GM18951 (cell line): ENCODE measurements at regions not wholly inside any gene's neighbourhood (a gene's known extent, or its start where the extent isn't known, plus 50 kb on each side); places are given as distances from the start of the nearest gene placed in this dataset.
"Not testable (repeated sequence)": the region's sequence is repeated elsewhere in the genome, so short reads cannot be mapped to it uniquely, and the experiment has no call there.

Source experiments
- POLR2A ChIP-seq: IDR thresholded peaks from 4 replicates; pipeline ENCODE4 v1.6.1; 2011; ENCODE audit warnings: mild to moderate bottlenecking; ENCODE audit not compliant: insufficient read length, insufficient read depth; ENCODE audit errors: extremely low read depth
- in situ Hi-C: fragments of 300-500 bp; cut with MboI; formaldehyde crosslinking; loops from one replicate; pipeline ENCODE4 v1.12.0; 2022; ENCODE audit warnings: low sequenced_read_pairs, mixed read lengths, inconsistent platforms; ENCODE audit not compliant: unreplicated experiment

DNA sequence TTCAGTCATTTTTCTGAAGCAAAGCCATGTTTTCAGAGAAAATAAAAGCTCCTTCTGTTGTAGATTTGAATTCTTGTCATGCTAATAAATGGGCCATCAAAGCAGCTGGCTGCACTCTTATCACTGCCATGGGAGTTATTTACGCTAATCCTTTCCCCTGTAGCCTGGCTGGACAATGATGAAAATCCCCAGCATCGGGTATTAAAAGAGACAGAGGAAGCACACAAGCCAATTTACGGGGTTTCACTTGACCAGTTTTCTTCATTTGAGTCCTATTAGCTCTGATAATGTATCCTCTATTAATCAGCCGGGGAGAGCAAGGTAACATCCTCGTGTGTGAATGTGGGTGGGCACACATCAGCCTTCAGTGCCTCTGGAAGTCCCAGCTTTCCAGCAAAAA, 470.2 kb upstream of the API5 start:
- no peak for TF ChIP-seq POLR2A
- in situ Hi-C loops, result no loop called here

DNA sequence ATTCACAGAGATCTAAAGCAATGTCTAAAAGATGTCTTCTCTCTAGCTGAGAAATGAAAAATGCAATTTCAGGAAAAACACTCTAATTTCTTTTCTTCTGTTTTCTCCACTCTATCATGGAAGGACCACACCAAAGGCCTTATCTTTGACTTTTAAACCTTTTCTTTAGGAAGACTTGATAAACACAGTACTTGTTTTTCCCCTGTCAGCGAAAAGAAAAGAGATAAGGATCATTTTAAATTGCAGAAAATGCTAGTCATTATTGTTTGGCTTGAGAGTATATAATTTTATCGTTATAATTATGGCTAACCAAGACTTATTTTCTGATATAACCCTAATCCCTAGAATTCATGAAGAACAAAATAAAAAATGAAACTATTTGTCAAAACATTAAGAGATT, 462.4 kb upstream of the API5 start:
- no peak for TF ChIP-seq POLR2A

DNA sequence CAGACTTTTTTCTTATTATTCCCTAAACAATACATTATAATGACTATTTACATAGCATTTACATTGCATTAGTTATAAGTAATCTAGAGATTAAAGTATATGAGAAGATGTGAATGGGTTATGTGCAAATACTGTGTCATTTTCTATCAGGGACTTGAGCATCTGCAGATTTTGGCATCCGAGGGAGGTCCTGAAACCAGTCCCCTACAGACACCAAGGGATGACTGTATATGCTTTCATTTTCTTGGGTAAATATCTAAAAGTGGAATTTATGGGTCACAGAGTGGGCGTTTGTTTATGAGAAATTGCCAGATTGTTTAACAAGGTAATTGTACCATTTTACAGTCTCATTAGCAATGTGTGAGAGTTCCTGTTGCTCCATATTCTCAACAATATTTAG, 454.5 kb upstream of the API5 start:
- no peak for TF ChIP-seq POLR2A
- in situ Hi-C loops, result no loop called here

More for the DNA sequence above, 462.4 kb upstream of the API5 start:
- in situ Hi-C loops, result no loop called here

DNA sequence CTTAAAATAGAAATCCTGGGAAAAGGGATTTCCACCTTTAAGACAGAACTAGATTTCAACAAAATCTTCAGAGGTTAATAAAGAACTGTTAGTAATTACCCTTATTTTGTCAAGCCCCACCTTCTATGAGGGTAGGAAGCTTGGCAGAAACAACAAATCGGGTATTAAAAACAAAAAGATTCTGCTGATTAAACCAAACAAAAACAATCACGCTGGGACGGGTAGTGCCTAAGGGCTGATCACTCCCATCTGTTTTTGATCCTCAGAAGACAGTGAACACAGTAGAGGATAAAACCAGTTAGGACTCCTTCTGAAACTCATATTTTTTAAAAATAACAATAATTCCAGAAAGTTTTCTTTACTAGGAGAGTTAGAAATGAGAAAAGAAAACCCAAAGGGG, 441.3 kb upstream of the API5 start:
- TF ChIP-seq POLR2A, result no peak
- in situ Hi-C loops, result no loop called here

DNA sequence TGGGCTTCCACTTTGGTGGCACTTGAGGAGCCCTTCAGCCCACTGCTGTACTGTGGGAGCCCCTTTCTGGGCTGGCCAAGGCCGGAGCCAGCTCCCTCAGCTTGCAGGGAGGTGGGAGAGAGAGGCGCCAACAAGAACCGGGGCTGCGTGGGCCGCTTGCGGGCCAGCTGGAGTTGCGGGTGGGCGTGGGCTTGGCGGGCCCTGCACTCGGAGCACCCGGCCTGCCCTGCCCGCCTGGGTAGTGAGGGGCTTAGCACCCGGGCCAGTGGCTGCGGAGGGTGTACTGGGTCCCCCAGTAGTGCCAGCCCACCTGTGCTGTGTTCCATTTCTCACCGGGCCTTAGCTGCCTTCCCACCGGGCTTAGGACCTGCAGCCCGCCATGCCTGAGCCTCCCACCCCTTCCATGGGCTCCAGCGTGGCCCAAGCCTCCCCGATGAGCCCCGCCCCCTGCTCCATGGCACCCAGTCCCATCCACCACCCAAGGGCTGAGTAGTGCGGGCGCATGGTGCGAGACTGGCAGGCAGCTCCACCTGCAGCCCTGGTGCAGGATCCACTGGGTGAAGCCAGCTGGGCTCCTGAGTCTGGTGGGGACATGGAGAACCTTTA, 437.9 kb upstream of the API5 start:
- in situ Hi-C loops, result not testable (repeated sequence)

DNA sequence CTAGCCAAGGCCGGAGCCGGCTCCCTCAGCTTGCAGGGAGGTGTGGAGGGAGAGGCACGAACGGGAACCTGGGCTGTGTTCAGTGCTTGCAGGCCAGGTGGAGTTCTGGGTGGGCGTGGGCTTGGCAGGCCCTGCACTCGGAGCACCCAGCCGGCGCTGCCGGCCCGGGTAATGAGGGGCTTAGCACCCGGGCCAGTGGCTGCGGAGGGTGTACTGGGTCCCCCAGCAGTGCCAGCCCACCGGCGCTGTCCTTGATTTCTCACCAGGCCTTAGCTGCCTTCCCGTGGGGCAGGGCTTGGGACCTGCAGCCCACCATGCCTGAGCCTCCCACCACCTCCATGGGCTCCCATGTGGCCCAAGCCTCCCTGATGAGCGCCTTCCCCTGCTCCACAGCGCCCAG, 430.5 kb upstream of the API5 start:
- in situ Hi-C loops, result not testable (repeated sequence)

DNA sequence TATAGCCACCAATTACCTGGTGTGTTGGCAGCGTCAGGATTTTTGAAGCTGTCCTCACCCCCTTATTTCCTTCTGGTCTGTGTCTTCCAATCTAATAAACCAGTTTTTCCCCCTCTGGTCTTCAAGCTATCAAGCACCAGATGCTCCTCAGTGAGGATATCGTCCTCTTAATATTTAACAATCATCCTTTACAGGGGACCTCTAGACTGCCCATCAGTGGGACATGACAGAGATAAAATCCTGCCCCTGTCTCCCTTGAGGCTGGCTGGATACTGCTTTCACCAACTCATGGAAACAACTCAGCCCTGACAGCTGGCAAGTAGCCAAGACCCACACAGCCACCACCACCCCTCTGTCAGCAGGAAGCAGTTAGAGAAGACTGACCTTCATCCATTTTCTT, 421.0 kb upstream of the API5 start:
- TF ChIP-seq POLR2A, result no peak
- in situ Hi-C loops, result no loop called here

DNA sequence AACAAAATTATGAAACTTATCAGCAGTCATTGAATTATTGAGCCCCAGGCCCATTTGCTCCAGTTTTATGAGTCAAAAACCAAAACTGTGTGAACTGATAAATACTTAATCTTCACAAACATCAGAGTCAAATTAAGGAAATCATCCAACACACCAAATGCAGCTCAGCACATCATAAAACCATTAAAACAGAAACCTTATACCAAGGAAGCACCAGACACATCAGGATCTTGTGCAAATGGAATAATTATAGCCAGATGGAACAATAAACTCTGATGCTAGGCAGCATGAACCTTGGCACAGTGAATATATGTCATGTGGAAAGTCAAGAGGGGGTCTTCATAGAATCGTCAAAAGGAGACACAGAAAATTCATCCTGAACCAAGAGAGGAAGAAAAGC, 410.7 kb upstream of the API5 start:
- no peak for TF ChIP-seq POLR2A
- in situ Hi-C loops, result no loop called here

DNA sequence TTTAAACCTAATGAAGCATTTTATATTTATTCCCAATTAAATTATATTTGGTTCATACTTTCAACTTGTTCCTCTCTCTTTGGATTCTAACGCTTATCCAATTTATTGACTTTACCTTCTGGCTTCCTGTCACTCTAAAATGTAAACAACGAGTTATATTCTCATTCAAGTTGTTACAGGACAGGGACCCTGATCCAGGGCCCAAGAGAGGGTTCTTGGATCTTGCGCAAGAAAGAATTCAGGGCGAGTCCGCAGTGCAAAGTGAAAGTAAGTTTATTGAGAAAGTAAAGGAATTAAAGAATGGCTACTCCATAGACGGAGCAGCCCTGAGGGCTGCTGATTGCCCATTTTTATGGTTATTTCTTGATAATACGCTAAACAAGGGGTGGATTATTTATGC, 405.6 kb upstream of the API5 start:
- in situ Hi-C loops, result no loop called here
- TF ChIP-seq POLR2A, result no peak

DNA sequence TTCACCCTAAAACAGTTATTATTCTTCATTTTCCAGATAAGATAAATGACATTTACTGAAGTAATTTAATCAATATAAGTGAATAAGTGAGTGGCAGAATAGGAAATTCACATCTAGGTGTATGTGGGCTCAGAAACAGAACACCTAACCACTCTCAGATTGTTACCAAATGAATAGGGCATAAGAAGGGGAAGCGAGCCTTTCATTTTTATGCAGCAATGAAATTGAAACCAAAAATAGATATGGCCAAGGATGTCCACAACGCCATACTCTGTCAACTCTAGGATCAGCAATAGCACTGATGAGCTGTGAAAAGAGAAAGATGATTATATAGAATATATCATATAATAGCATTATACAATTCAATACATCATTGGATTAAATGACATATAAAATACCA, 398.1 kb upstream of the API5 start:
- TF ChIP-seq POLR2A, result no peak
- in situ Hi-C loops, result no loop called here

DNA sequence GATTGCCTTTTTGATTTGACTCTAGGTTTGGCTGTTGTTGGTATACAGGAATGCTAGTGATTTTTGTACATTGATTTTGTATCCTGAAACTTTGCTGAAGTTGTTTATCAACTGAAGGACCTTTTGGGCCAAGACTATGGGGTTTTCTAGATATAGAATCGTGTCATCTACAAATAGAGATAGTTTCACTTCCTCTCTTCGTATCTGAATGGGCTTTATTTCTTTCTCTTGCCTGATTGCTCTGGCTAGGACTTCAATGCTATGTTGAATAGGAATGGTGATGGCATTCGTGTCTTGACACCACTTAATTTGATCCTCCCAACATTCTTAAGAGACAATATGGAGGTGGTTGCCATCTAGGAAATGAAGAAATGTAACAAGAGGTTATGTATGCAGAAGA, 388.1 kb upstream of the API5 start:
- TF ChIP-seq POLR2A, result no peak
- in situ Hi-C loops, result no loop called here

DNA sequence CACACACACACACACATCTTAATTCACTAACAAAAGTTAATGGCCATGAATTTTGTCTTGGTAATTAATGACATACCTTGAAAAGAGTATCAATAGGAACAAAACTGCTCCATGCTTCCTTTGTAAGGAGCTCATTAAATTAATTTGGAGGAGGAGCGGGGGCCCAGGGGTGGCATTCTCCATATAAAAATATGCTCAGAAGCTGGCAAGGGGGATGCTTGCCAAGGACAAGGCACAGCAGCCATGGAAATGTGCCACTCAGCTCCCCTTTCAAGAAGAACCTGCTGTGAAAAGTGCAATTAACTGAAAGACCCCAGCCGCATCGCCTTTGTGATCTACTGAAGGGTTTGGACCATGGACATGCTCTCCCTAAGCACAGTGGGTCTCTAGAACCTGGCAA, 385.9 kb upstream of the API5 start:
- TF ChIP-seq POLR2A, result no peak
- in situ Hi-C loops, result no loop called here

DNA sequence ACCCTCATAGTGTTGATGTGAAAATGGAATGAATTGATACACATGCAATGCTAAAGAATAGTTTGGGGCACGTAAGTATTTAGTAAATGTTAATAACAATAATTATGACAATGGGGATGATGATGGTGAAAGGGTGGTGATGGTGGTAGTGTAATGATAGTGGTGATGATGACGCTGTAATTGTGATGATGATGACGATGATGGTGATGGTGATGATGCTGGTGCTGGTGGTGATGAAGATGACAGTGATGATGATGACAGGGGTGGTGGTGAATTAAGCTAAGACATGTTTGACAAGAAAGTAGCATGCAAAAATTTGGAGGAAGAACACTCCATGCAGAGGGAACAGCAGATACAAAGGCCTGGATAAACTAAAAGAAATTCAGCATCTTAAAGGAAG, 364.4 kb upstream of the API5 start:
- in situ Hi-C loops, result no loop called here
- no peak for TF ChIP-seq POLR2A

DNA sequence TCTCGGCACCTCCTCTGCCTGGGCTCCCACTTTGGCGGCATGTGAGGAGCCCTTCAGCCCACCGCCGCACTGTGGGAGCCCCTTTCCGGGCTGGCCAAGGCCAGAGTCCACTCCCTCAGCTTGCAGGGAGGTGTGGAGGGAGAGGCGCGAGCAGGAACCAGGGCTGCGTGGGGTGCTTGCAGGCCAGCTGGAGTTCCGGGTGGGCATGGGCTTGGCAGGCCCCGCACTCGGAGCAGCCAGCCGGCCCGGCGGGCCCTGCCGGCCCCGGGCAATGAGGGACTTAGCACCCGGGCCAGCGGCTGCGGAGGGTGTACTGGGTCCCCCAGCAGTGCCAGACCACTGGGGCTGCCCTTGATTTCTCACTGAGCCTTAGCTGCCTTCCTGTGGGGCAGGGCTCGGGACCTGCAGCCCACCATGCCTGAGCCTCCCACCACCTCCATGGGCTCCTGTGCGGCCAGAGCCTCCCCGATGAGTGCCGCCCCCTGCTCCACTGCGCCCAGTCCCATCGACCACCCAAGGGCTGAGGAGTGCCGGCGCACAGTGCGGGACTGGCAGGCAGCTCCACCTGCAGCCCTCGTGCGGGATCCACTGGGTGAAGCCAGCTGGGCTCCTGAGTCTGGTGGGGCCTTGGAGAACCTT, 361.9 kb upstream of the API5 start:
- in situ Hi-C loops, result not testable (repeated sequence)

DNA sequence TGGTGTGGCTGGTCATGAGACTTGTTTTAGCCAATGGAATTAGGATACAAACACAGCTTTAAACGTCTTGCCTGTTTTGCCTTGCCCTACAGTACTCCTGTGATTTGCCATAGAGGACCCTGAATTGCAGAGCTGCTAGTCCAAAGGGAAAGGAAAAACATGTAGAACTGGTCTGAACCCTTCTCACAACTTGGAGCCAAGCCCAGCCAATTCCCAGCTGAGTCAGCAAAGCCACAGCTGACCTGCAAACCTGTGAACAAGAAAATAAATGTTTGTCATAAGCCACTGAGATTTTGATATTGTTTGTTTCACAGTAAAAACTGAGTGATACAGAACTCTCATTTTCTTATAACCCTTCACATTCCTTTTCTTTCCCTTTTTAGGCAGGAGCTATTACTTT, 360.5 kb upstream of the API5 start:
- TF ChIP-seq POLR2A, result no peak
- in situ Hi-C loops, result no loop called here
